ENCODE measurements at regions not wholly inside any gene's neighbourhood (a gene's known extent, or its start where the extent isn't known, plus 50 kb on each side); places are given as distances from the start of the nearest gene placed in this dataset.

DNA sequence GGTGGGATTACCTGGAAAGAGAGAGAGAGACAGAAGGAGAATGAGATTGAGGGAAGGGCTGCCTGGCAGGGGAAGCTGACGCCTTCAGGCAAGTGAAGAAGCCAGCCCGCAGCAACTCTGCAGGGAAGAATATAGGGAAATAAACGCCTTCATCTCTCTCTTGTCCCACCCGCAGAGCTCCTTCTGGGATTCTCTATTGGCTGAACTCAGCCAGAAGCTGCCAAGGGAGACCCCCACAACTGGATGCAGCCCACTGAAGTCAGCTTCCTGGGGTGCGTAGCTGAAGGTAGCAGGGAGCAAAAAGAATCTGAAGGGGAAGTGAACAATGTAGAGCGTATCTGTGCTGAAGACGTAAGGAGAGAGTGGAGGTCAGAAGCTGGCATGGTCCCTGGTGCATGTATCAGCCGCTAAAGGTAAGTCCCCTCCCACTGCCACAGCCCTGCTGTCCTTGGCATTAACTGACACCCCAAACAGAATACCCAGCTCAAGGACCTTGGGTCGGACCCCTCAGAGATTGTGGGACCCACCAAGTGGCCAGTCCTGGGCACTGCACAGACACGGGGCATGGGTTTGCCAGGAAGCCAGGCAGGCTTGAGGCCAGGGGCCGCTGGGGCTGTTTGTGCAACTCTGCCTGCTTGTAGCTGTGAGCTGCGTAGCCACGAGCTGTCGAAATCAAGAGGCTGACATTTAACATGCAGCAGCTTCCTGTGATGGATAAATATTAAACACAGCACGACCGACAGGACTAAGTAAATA lies 469.9 kb downstream of the MN1 start:
- Histone ChIP-seq H2BK5ac (ENCODE audit: low read length) (no peak overlapping the region), H2BK12ac (ENCODE audit: low read length) (no peak overlapping the region), H3K27me3 (ENCODE audit: control insufficient read depth in 3 of 3, insufficient read depth in 3 of 3, low read depth in 1 of 3, low read length in 3 of 3) (no peaks in the 10 kb centered on the region), H3K4ac (ENCODE audit: low read length) (no peak overlapping the region), H3K27ac (replicated peaks; ENCODE audit: low read length) (no peak overlapping the region), H4K91ac (ENCODE audit: low read depth, low read length, poor library complexity) (no peak overlapping the region), H3K36me3 (replicated peaks in 1 of 2; ENCODE audit: control insufficient read depth in 2 of 2, insufficient read depth in 2 of 2, low read length in 2 of 2) (no peaks in the 10 kb centered on the region), H3K79me1 (ENCODE audit: low read depth, low read length) (no peaks in the 10 kb centered on the region), H3K9me3 (replicated peaks in 1 of 2; ENCODE audit: control insufficient read depth in 2 of 2, insufficient read depth in 1 of 2, low read depth in 1 of 2, low read length in 2 of 2) (peaks cover 0 to 7% of the 10 kb centered on the region in 2 donors), H3K23ac (ENCODE audit: low read depth, low read length, poor library complexity) (no peak overlapping the region), H2BK15ac (ENCODE audit: low read length) (no peak overlapping the region), H2AFZ (ENCODE audit: low read length) (peak overlapping the region; percentile 66), H3K9ac (ENCODE audit: low read depth, low read length, poor library complexity) (no peak overlapping the region), H3K4me2 (ENCODE audit: insufficient read depth, low read length, poor library complexity, severe bottlenecking) (no peak overlapping the region), H4K8ac (ENCODE audit: low read depth, low read length) (no peak overlapping the region), H3K18ac (ENCODE audit: low read length) (peak overlapping the region; percentile 34), H3K14ac (ENCODE audit: low read length) (no peak overlapping the region), H2BK120ac (ENCODE audit: low read depth, low read length) (no peak overlapping the region), H3K4me1 (ENCODE audit: control insufficient read depth in 2 of 2, insufficient read depth in 1 of 2, low read depth in 1 of 2, low read length in 2 of 2) (peaks cover 3 to 16% of the 10 kb centered on the region in 2 donors), H2AK5ac (ENCODE audit: low read depth, low read length) (no peak overlapping the region), H3K4me3 (ENCODE audit: low read length in 2 of 2) (no peak overlapping the region)
- no peak for DNase-seq (ENCODE audit: low spot score)
- WGBS, 2 donors (ENCODE audit: extremely low coverage in 2 of 2, insufficient read length in 2 of 2, insufficient replicate concordance in 1 of 2) = no CpG with 5 or more reads among the region's 16 CpGs

DNA sequence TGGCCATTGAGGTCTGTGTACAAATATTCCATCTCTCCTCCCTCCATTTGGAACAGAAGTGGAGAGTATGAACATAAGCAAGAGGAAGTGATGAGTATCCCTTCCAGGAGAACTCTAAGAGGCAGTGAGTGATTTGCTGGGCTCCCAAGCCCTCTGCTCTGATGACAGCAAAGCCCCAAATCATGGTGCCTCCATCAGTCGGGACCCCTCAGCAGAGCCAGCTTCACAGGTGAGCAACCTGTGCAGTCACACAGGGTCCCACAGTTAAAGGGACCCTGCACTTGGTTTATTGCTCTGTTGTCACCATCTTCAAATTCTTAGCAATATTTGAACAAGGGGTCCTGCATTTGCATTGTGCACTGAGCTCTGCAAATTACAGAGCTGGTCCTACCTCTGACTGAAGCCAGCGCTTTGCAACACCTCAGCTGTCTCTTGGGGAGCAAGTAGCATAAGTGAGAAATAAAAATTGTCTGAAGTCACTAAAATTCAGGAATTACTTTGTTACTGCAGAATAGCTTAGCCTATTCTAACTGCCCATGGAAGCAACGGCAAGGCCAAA lies 466.4 kb downstream of the MN1 start:
- H4K8ac ChIP-seq (ENCODE audit: low read depth, low read length) = no peak overlapping the region
- H3K27ac ChIP-seq (replicated peaks; ENCODE audit: low read length) = no peak overlapping the region
- H3K27me3 ChIP-seq (ENCODE audit: control insufficient read depth in 3 of 3, insufficient read depth in 3 of 3, low read depth in 1 of 3, low read length in 3 of 3) = no peaks in the 10 kb centered on the region
- H3K79me1 ChIP-seq (ENCODE audit: low read depth, low read length) = no peaks in the 10 kb centered on the region
- no peak overlapping the region for H2BK120ac ChIP-seq (ENCODE audit: low read depth, low read length)
- no peak for DNase-seq (ENCODE audit: low spot score)
- H3K9me3 ChIP-seq (replicated peaks in 1 of 2; ENCODE audit: control insufficient read depth in 2 of 2, insufficient read depth in 1 of 2, low read depth in 1 of 2, low read length in 2 of 2) = peaks cover 0 to 7% of the 10 kb centered on the region in 2 donors
- WGBS, 2 donors (ENCODE audit: extremely low coverage in 2 of 2, insufficient read length in 2 of 2, insufficient replicate concordance in 1 of 2) = no CpG with 5 or more reads among the region's 3 CpGs
- no peak overlapping the region for H2AFZ ChIP-seq (ENCODE audit: low read length)
- no peak overlapping the region for H3K9ac ChIP-seq (ENCODE audit: low read depth, low read length, poor library complexity)
- no peak overlapping the region for H2AK5ac ChIP-seq (ENCODE audit: low read depth, low read length)
- no peak overlapping the region for H3K14ac ChIP-seq (ENCODE audit: low read length)
- H3K4ac ChIP-seq (ENCODE audit: low read length) = no peak overlapping the region
- H2BK5ac ChIP-seq (ENCODE audit: low read length) = no peak overlapping the region
- H3K4me2 ChIP-seq (ENCODE audit: insufficient read depth, low read length, poor library complexity, severe bottlenecking) = no peak overlapping the region
- H2BK12ac ChIP-seq (ENCODE audit: low read length) = no peak overlapping the region
- H3K36me3 ChIP-seq (replicated peaks in 1 of 2; ENCODE audit: control insufficient read depth in 2 of 2, insufficient read depth in 2 of 2, low read length in 2 of 2) = no peaks in the 10 kb centered on the region
- peaks cover 2 to 6% of the 10 kb centered on the region in 2 donors for H3K4me1 ChIP-seq (ENCODE audit: control insufficient read depth in 2 of 2, insufficient read depth in 1 of 2, low read depth in 1 of 2, low read length in 2 of 2)
- H3K23ac ChIP-seq (ENCODE audit: low read depth, low read length, poor library complexity) = no peak overlapping the region
- no peak overlapping the region for H4K91ac ChIP-seq (ENCODE audit: low read depth, low read length, poor library complexity)
- no peak overlapping the region for H2BK15ac ChIP-seq (ENCODE audit: low read length)
- H3K4me3 ChIP-seq (ENCODE audit: low read length in 2 of 2) = no peak overlapping the region
- no peak overlapping the region for H3K18ac ChIP-seq (ENCODE audit: low read length)

DNA sequence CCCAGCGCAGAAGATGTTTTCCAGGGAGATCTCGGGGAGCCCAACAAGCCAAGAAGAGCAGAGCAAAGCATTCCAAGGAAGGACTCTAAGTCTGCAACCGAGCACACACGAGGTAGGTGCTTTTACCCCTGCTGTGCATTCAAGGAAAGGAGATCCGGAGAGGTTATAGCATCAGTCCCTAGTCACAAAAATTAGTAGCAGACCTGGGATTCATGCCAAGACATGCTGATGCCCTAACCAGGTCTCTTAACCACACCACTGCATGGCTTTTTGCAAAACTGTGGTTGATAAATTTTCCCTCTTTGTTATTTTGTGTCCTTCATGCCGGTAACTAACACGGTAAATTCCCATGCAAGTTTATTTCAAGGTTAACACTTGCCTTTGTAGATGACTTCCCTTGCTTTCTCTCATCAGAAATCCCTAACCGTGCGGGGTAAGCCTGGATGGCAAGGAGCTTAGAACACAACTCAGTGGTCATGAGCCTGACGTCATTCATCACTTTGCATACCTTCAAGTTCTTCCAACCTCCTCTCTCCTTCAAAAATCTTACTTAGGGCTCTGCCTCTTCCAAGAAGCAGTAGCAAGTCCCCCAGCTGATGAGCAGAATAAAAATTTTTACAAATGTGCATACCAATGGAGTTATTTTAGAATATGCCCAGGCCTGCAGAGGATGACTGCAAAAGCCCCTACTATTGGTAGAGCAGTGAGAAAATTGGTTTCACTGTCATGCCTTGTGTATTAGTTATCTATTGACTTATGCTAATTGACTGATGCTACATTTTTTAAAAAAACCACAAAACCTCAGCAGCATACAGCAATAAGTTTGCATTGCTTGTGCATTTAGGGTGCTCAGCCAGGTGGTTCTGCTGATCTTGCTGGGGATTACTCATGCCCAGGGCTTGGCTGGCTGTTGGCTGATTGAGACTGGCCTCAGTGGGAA lies 465.1 kb downstream of the MN1 start:
- no CpG with 5 or more reads among the region's 10 CpGs for WGBS, 2 donors (ENCODE audit: extremely low coverage in 2 of 2, insufficient read length in 2 of 2, insufficient replicate concordance in 1 of 2)
- no peak overlapping the region for H3K4me3 ChIP-seq (ENCODE audit: low read length in 2 of 2)
- H4K91ac ChIP-seq (ENCODE audit: low read depth, low read length, poor library complexity) = no peak overlapping the region
- H4K8ac ChIP-seq (ENCODE audit: low read depth, low read length) = no peak overlapping the region
- no peak overlapping the region for H3K18ac ChIP-seq (ENCODE audit: low read length)
- H3K36me3 ChIP-seq (replicated peaks in 1 of 2; ENCODE audit: control insufficient read depth in 2 of 2, insufficient read depth in 2 of 2, low read length in 2 of 2) = no peaks in the 10 kb centered on the region
- H3K9ac ChIP-seq (ENCODE audit: low read depth, low read length, poor library complexity) = no peak overlapping the region
- no peak overlapping the region for H3K14ac ChIP-seq (ENCODE audit: low read length)
- no peak overlapping the region for H2AK5ac ChIP-seq (ENCODE audit: low read depth, low read length)
- H2BK120ac ChIP-seq (ENCODE audit: low read depth, low read length) = no peak overlapping the region
- peaks cover 2 to 6% of the 10 kb centered on the region in 2 donors for H3K4me1 ChIP-seq (ENCODE audit: control insufficient read depth in 2 of 2, insufficient read depth in 1 of 2, low read depth in 1 of 2, low read length in 2 of 2)
- H3K4ac ChIP-seq (ENCODE audit: low read length) = no peak overlapping the region
- H2AFZ ChIP-seq (ENCODE audit: low read length) = no peak overlapping the region
- H2BK5ac ChIP-seq (ENCODE audit: low read length) = no peak overlapping the region
- no peak overlapping the region for H3K23ac ChIP-seq (ENCODE audit: low read depth, low read length, poor library complexity)
- no peak overlapping the region for H3K4me2 ChIP-seq (ENCODE audit: insufficient read depth, low read length, poor library complexity, severe bottlenecking)
- no peaks in the 10 kb centered on the region for H3K79me1 ChIP-seq (ENCODE audit: low read depth, low read length)
- no peaks in the 10 kb centered on the region for H3K27me3 ChIP-seq (ENCODE audit: control insufficient read depth in 3 of 3, insufficient read depth in 3 of 3, low read depth in 1 of 3, low read length in 3 of 3)
- peaks cover 0 to 7% of the 10 kb centered on the region in 2 donors for H3K9me3 ChIP-seq (replicated peaks in 1 of 2; ENCODE audit: control insufficient read depth in 2 of 2, insufficient read depth in 1 of 2, low read depth in 1 of 2, low read length in 2 of 2)
- H3K27ac ChIP-seq (replicated peaks; ENCODE audit: low read length) = no peak overlapping the region
- no peak for DNase-seq (ENCODE audit: low spot score)
- H2BK15ac ChIP-seq (ENCODE audit: low read length) = no peak overlapping the region
- no peak overlapping the region for H2BK12ac ChIP-seq (ENCODE audit: low read length)

DNA sequence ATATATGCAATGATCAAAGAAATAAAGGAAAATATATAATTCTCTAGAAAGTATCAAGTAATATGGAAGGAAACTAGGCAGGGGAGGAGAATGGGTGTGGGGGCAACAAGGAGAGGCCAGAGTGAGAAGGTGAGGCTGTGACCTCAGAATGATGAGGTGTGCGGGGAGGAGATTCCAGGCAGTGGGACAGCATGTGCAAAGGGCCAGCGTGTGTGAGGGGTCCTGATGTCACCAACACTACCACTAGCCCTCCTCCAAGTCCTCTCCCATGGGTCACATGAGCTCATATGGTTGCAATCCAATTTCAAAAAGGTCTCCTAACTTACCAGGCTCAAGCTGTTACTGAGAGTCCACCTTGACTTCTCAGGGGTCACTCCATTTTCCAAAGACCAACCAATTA lies 463.9 kb downstream of the MN1 start:
- no peak overlapping the region for H2BK5ac ChIP-seq (ENCODE audit: low read length)
- peaks cover 0 to 6% of the 10 kb centered on the region in 2 donors for H3K9me3 ChIP-seq (replicated peaks in 1 of 2; ENCODE audit: control insufficient read depth in 2 of 2, insufficient read depth in 1 of 2, low read depth in 1 of 2, low read length in 2 of 2)
- H4K91ac ChIP-seq (ENCODE audit: low read depth, low read length, poor library complexity) = no peak overlapping the region
- H3K4me2 ChIP-seq (ENCODE audit: insufficient read depth, low read length, poor library complexity, severe bottlenecking) = no peak overlapping the region
- no peak overlapping the region for H4K8ac ChIP-seq (ENCODE audit: low read depth, low read length)
- no peak overlapping the region for H3K9ac ChIP-seq (ENCODE audit: low read depth, low read length, poor library complexity)
- H2AK5ac ChIP-seq (ENCODE audit: low read depth, low read length) = no peak overlapping the region
- H3K27ac ChIP-seq (replicated peaks; ENCODE audit: low read length) = no peak overlapping the region
- H2BK120ac ChIP-seq (ENCODE audit: low read depth, low read length) = no peak overlapping the region
- DNase-seq (ENCODE audit: low spot score) = no peak
- no peak overlapping the region for H3K4me3 ChIP-seq (ENCODE audit: low read length in 2 of 2)
- no peak overlapping the region for H3K18ac ChIP-seq (ENCODE audit: low read length)
- no peak overlapping the region for H2AFZ ChIP-seq (ENCODE audit: low read length)
- H3K79me1 ChIP-seq (ENCODE audit: low read depth, low read length) = no peaks in the 10 kb centered on the region
- H3K27me3 ChIP-seq (ENCODE audit: control insufficient read depth in 3 of 3, insufficient read depth in 3 of 3, low read depth in 1 of 3, low read length in 3 of 3) = no peaks in the 10 kb centered on the region
- WGBS, 2 donors (ENCODE audit: extremely low coverage in 2 of 2, insufficient read length in 2 of 2, insufficient replicate concordance in 1 of 2) = no CpG with 5 or more reads among the region's 2 CpGs
- no peak overlapping the region for H3K14ac ChIP-seq (ENCODE audit: low read length)
- peak overlapping the region; percentile 67 for H2BK12ac ChIP-seq (ENCODE audit: low read length)
- H2BK15ac ChIP-seq (ENCODE audit: low read length) = no peak overlapping the region
- no peak overlapping the region for H3K4ac ChIP-seq (ENCODE audit: low read length)
- H3K36me3 ChIP-seq (replicated peaks in 1 of 2; ENCODE audit: control insufficient read depth in 2 of 2, insufficient read depth in 2 of 2, low read length in 2 of 2) = no peaks in the 10 kb centered on the region
- H3K23ac ChIP-seq (ENCODE audit: low read depth, low read length, poor library complexity) = no peak overlapping the region
- H3K4me1 ChIP-seq (ENCODE audit: control insufficient read depth in 2 of 2, insufficient read depth in 1 of 2, low read depth in 1 of 2, low read length in 2 of 2) = no peaks in the 10 kb centered on the region

Measured in neuronal stem cell (in vitro differentiated cells).